Chondrocyte (in vitro differentiated cells): ENCODE measurements at regions not wholly inside any gene's neighbourhood (a gene's known extent, or its start where the extent isn't known, plus 50 kb on each side); places are given as distances from the start of the nearest gene placed in this dataset.

Source experiments
- DNase-seq: peaks from one replicate; pipeline ENCODE4 v3.0.0; 2021; ENCODE audit warnings: mixed read lengths, low spot score
- H3K27ac Mint-ChIP-seq: one replicate; pipeline ENCODE4 v1.8.0; 2021; ENCODE audit warnings: mild to moderate bottlenecking, moderate library complexity, mixed read lengths; ENCODE audit not compliant: unreplicated experiment
- H3K27me3 Mint-ChIP-seq: 2 replicates; pipeline ENCODE4 v1.8.0; 2021; ENCODE audit warnings: low read depth, mixed read lengths
- H3K36me3 Mint-ChIP-seq: 2 replicates; pipeline ENCODE4 v1.8.0; 2021; ENCODE audit warnings: low read depth, mixed read lengths
- H3K4me1 Mint-ChIP-seq: 2 replicates; pipeline ENCODE4 v1.8.0; 2021; ENCODE audit warnings: low read depth, mild to moderate bottlenecking, mixed read lengths
- H3K4me3 Mint-ChIP-seq: one replicate; pipeline ENCODE4 v1.8.0; 2021; ENCODE audit warnings: mild to moderate bottlenecking, moderate library complexity, mixed read lengths; ENCODE audit not compliant: unreplicated experiment
- H3K9me3 Mint-ChIP-seq: 2 replicates; pipeline ENCODE4 v1.8.0; 2021; ENCODE audit warnings: low read depth, mixed read lengths
- TF ChIP-seq, protein P1 (sequence below): fragments of 200-600 bp; sonication (generic); IDR thresholded peaks from 2 replicates; pipeline ENCODE4 v1.5.0; 2021; ENCODE audit warnings: antibody characterized with exemption, mild to moderate bottlenecking, moderate library complexity

DNA sequence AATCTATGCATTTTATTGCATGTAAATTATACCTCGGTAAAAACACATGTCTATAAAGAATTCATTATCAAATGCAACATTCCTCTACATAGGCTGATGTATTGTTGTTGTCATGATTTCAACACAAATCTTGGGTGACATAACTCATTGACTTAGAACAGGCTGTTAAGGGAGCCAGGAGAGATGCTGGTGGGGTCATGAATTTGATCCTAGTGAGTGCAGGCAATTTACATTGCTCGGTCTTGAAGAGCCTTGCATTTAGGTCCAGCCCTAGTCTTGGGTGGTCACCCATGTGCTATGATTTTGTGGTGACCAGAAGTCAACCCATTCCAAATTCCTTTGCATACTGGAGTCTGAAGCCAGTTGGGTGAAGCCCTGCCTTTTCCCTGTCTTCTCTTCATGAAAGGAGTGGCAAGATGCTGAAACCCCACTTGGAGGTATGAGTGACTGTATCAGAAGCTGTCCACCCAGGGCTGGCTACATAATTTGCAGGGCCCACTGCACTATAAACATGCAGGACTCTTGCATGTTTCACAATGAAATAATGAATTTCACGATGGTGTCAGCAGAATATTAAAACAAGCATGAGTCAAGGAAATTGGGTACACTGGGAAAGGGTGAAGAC lies 59.2 kb downstream of the RPLP1 start:
- Mint-ChIP-seq H3K4me3 (no peak overlapping the region), H3K4me1 (no peaks in the 10 kb centered on the region), H3K36me3 (peaks cover 8% of the 10 kb centered on the region), H3K9me3 (peaks cover 10% of the 10 kb centered on the region), H3K27me3 (peaks cover 25% of the 10 kb centered on the region), H3K27ac (no peak overlapping the region)
- no peak for DNase-seq
- TF ChIP-seq, protein P1, sequence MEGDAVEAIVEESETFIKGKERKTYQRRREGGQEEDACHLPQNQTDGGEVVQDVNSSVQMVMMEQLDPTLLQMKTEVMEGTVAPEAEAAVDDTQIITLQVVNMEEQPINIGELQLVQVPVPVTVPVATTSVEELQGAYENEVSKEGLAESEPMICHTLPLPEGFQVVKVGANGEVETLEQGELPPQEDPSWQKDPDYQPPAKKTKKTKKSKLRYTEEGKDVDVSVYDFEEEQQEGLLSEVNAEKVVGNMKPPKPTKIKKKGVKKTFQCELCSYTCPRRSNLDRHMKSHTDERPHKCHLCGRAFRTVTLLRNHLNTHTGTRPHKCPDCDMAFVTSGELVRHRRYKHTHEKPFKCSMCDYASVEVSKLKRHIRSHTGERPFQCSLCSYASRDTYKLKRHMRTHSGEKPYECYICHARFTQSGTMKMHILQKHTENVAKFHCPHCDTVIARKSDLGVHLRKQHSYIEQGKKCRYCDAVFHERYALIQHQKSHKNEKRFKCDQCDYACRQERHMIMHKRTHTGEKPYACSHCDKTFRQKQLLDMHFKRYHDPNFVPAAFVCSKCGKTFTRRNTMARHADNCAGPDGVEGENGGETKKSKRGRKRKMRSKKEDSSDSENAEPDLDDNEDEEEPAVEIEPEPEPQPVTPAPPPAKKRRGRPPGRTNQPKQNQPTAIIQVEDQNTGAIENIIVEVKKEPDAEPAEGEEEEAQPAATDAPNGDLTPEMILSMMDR, result no peak

- peaks cover 10% of the 10 kb centered on the region for H3K9me3 Mint-ChIP-seq
- no peak for DNase-seq
Observed at GRCh38 chr15:69513450-69513960, 60.9 kb downstream of the RPLP1 start.

DNA sequence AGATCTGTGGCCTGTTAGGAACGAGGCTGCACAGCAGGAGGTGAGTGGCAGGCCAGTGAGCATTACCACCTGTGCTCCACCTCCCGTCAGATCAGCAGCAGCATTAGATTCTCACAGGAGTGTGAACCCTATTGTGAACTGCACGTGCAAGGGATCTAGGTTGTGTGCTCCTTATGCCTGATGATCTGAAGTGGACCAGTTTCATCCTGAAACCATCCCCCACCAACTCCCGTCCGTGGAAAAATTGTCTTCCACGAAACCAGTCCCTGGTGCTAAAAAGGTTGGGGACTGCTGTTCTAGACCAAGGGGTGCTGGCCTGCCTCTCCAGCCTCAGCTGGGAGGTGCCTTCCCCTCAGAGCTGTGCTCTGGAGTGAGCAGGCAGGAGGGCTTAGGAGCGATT lies 61.4 kb downstream of the RPLP1 start:
- peaks cover 10% of the 10 kb centered on the region for H3K9me3 Mint-ChIP-seq
- peaks cover 8% of the 10 kb centered on the region for H3K36me3 Mint-ChIP-seq
- TF ChIP-seq, protein P1, result no peak
- H3K4me1 Mint-ChIP-seq, result no peaks in the 10 kb centered on the region
- H3K4me3 Mint-ChIP-seq, result no peak overlapping the region
- H3K27me3 Mint-ChIP-seq, result peaks cover 30% of the 10 kb centered on the region
- no peak for DNase-seq
- no peak overlapping the region for H3K27ac Mint-ChIP-seq

More at GRCh38 chr15:69513450-69513960, 60.9 kb downstream of the RPLP1 start:
- Mint-ChIP-seq H3K36me3 (peaks cover 8% of the 10 kb centered on the region), H3K27ac (no peak overlapping the region), H3K27me3 (peaks cover 27% of the 10 kb centered on the region), H3K4me3 (no peak overlapping the region), H3K4me1 (no peaks in the 10 kb centered on the region)
- TF ChIP-seq, protein P1, result no peak

DNA sequence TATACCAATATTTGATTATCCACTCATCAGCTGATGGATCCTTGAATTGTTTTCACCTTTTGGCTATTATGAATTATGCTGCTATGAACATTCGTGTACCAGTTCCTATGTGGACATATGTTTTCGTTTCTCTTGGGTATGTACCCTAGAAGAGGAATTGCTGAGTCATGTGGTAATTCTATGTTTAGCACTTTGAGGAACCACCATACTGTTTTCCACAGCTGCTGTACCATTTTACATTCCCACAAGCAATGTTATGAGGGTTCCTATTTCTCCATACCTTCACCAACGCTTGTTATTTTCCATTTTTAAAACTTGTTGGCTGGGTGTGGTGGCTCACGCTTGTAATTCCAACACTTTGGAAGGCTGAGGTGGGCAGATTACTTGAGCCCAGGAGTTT lies 62.9 kb downstream of the RPLP1 start:
- Mint-ChIP-seq H3K4me1 (no peaks in the 10 kb centered on the region), H3K9me3 (peaks cover 3% of the 10 kb centered on the region), H3K27me3 (peaks cover 37% of the 10 kb centered on the region), H3K27ac (no peak overlapping the region), H3K4me3 (no peak overlapping the region), H3K36me3 (peaks cover 3% of the 10 kb centered on the region)
- TF ChIP-seq, protein P1, result no peak
- DNase-seq, result no peak

GRCh38 chr15:69515926-69516325 lies 63.3 kb downstream of the RPLP1 start:
- TF ChIP-seq, protein P1, result no peak
- H3K27ac Mint-ChIP-seq, result no peak overlapping the region
- no peaks in the 10 kb centered on the region for H3K4me1 Mint-ChIP-seq
- peaks cover 40% of the 10 kb centered on the region for H3K27me3 Mint-ChIP-seq
- H3K9me3 Mint-ChIP-seq, result peaks cover 3% of the 10 kb centered on the region
- DNase-seq, result no peak
- H3K4me3 Mint-ChIP-seq, result no peak overlapping the region
- peaks cover 3% of the 10 kb centered on the region for H3K36me3 Mint-ChIP-seq
